SJCRH30 (cell line): ENCODE measurements at regions not wholly inside any gene's neighbourhood (a gene's known extent, or its start where the extent isn't known, plus 50 kb on each side); places are given as distances from the start of the nearest gene placed in this dataset.

Experiments used
- DNase-seq, 2 experiments: peaks; one replicate each; pipeline ENCODE4 v3.0.0-alpha.2; 2015 to 2020
- H3K27ac ChIP-seq: fragments of 250-450 bp; sonication (Bioruptor Pico); 2 replicates; pipeline ENCODE4 v1.5.1; 2020; ENCODE audit warnings: mild to moderate bottlenecking, moderate library complexity
- H3K27me3 ChIP-seq: fragments of 250-450 bp; sonication (Bioruptor Pico); 2 replicates; pipeline ENCODE4 v1.5.1; 2020; ENCODE audit warnings: mild to moderate bottlenecking, moderate library complexity
- H3K36me3 ChIP-seq: fragments of 250-450 bp; sonication (Bioruptor Pico); 2 replicates; pipeline ENCODE4 v1.5.1; 2020; ENCODE audit warnings: mild to moderate bottlenecking, moderate library complexity
- H3K4me1 ChIP-seq: fragments of 250-450 bp; sonication (Bioruptor Pico); 2 replicates; pipeline ENCODE4 v1.5.1; 2020; ENCODE audit warnings: mild to moderate bottlenecking, moderate library complexity
- H3K4me3 ChIP-seq: fragments of 250-450 bp; sonication (Bioruptor Pico); 2 replicates; pipeline ENCODE4 v1.5.1; 2020; ENCODE audit warnings: mild to moderate bottlenecking, moderate library complexity
- H3K9me3 ChIP-seq: fragments of 250-450 bp; sonication (Bioruptor Pico); replicated peaks from 2 replicates; pipeline ENCODE4 v1.5.1; 2020; ENCODE audit warnings: mild to moderate bottlenecking, moderate library complexity

- no peak for DNase-seq
- Histone ChIP-seq H3K4me1 (no peaks in the 10 kb centered on the region), H3K36me3 (no peaks in the 10 kb centered on the region), H3K9me3 (no peaks in the 10 kb centered on the region), H3K4me3 (no peak overlapping the region), H3K27ac (no peak overlapping the region), H3K27me3 (no peaks in the 10 kb centered on the region)
These were observed 559.1 kb upstream of the TRPC7 start for GRCh38 chr5:136924490-136924889.

- Histone ChIP-seq H3K9me3 (no peaks in the 10 kb centered on the region), H3K27ac (no peak overlapping the region), H3K36me3 (no peaks in the 10 kb centered on the region), H3K4me1 (no peaks in the 10 kb centered on the region), H3K4me3 (no peak overlapping the region), H3K27me3 (peaks cover 5% of the 10 kb centered on the region; the same call in 1 of the 2 replicates)
- no peak for DNase-seq
These were observed 545.3 kb upstream of the TRPC7 start for GRCh38 chr5:136910625-136911024.

GRCh38 chr5:136909906-136910305 lies 544.6 kb upstream of the TRPC7 start:
- Histone ChIP-seq H3K27me3 (peaks cover 5% of the 10 kb centered on the region; the same call in 1 of the 2 replicates), H3K9me3 (no peaks in the 10 kb centered on the region), H3K4me3 (no peak overlapping the region), H3K4me1 (no peaks in the 10 kb centered on the region), H3K27ac (no peak overlapping the region), H3K36me3 (no peaks in the 10 kb centered on the region)
- DNase-seq, result no peak

GRCh38 chr5:136907371-136907770 lies 542.0 kb upstream of the TRPC7 start:
- peaks cover 5% of the 10 kb centered on the region; the same call in 1 of the 2 replicates for H3K27me3 ChIP-seq
- no peaks in the 10 kb centered on the region for H3K4me1 ChIP-seq
- no peak for DNase-seq
- no peaks in the 10 kb centered on the region for H3K9me3 ChIP-seq
- H3K27ac ChIP-seq, result no peak overlapping the region
- H3K4me3 ChIP-seq, result no peak overlapping the region
- no peaks in the 10 kb centered on the region for H3K36me3 ChIP-seq

GRCh38 chr5:136906545-136906944 lies 541.2 kb upstream of the TRPC7 start:
- Histone ChIP-seq H3K4me3 (no peak overlapping the region), H3K27me3 (peaks cover 5% of the 10 kb centered on the region; the same call in 1 of the 2 replicates), H3K4me1 (no peaks in the 10 kb centered on the region), H3K27ac (no peak overlapping the region), H3K36me3 (no peaks in the 10 kb centered on the region), H3K9me3 (no peaks in the 10 kb centered on the region)
- DNase-seq, result no peak

GRCh38 chr5:136905571-136905970 lies 540.2 kb upstream of the TRPC7 start:
- DNase-seq, result no peak
- no peak overlapping the region for H3K4me3 ChIP-seq
- no peaks in the 10 kb centered on the region for H3K9me3 ChIP-seq
- H3K36me3 ChIP-seq, result no peaks in the 10 kb centered on the region
- H3K4me1 ChIP-seq, result no peaks in the 10 kb centered on the region
- peaks cover 5% of the 10 kb centered on the region; the same call in 1 of the 2 replicates for H3K27me3 ChIP-seq
- H3K27ac ChIP-seq, result no peak overlapping the region

- H3K4me1 ChIP-seq, result no peaks in the 10 kb centered on the region; the same call in 1 of the 2 replicates
- H3K27ac ChIP-seq, result no peak overlapping the region
- no peak for DNase-seq
- no peaks in the 10 kb centered on the region for H3K36me3 ChIP-seq
- H3K27me3 ChIP-seq, result no peaks in the 10 kb centered on the region
- H3K9me3 ChIP-seq, result no peaks in the 10 kb centered on the region
- H3K4me3 ChIP-seq, result no peak overlapping the region
These were observed 528.7 kb upstream of the TRPC7 start for GRCh38 chr5:136894070-136894469.

- no peak for DNase-seq
- peaks cover under 1% of the 10 kb centered on the region for H3K4me1 ChIP-seq
- no peak overlapping the region for H3K27ac ChIP-seq
- H3K27me3 ChIP-seq, result no peaks in the 10 kb centered on the region
- H3K4me3 ChIP-seq, result no peak overlapping the region
- H3K36me3 ChIP-seq, result no peaks in the 10 kb centered on the region
- no peaks in the 10 kb centered on the region for H3K9me3 ChIP-seq
These were observed 526.7 kb upstream of the TRPC7 start for GRCh38 chr5:136892000-136892399.

- H3K4me1 ChIP-seq, result peaks cover 6% of the 10 kb centered on the region
- DNase-seq, result no peak
- no peak overlapping the region for H3K4me3 ChIP-seq
- no peaks in the 10 kb centered on the region for H3K36me3 ChIP-seq
- H3K9me3 ChIP-seq, result no peaks in the 10 kb centered on the region
- no peaks in the 10 kb centered on the region for H3K27me3 ChIP-seq
- H3K27ac ChIP-seq, result peak overlapping the region; percentile 23; the same call in 1 of the 2 replicates
These were observed 526.0 kb upstream of the TRPC7 start for GRCh38 chr5:136891175-136891972.

- Histone ChIP-seq H3K36me3 (no peaks in the 10 kb centered on the region), H3K4me1 (peaks cover 8% of the 10 kb centered on the region), H3K9me3 (no peaks in the 10 kb centered on the region), H3K4me3 (no peak overlapping the region), H3K27me3 (no peaks in the 10 kb centered on the region), H3K27ac (peak overlapping the region; percentile 23; the same call in 1 of the 2 replicates)
- peak in 1 of 2 experiments; percentile 54 for DNase-seq
These were observed 525.2 kb upstream of the TRPC7 start for GRCh38 chr5:136890431-136891148.

- Histone ChIP-seq H3K36me3 (no peaks in the 10 kb centered on the region), H3K4me3 (no peak overlapping the region), H3K27ac (no peak overlapping the region), H3K9me3 (no peaks in the 10 kb centered on the region), H3K4me1 (peaks cover 8% of the 10 kb centered on the region), H3K27me3 (no peaks in the 10 kb centered on the region)
- peak; percentile 57 to 76 for DNase-seq
These were observed 521.3 kb upstream of the TRPC7 start for GRCh38 chr5:136886608-136887007.

GRCh38 chr5:136864960-136865359 lies 499.6 kb upstream of the TRPC7 start:
- no peaks in the 10 kb centered on the region for H3K36me3 ChIP-seq
- no peak overlapping the region for H3K27ac ChIP-seq
- no peak for DNase-seq
- no peak overlapping the region for H3K4me3 ChIP-seq
- peaks cover 4% of the 10 kb centered on the region; the same call in 1 of the 2 replicates for H3K27me3 ChIP-seq
- H3K4me1 ChIP-seq, result no peaks in the 10 kb centered on the region
- no peaks in the 10 kb centered on the region for H3K9me3 ChIP-seq

- DNase-seq, result no peak
- Histone ChIP-seq H3K4me1 (no peaks in the 10 kb centered on the region), H3K36me3 (no peaks in the 10 kb centered on the region), H3K27me3 (no peaks in the 10 kb centered on the region), H3K27ac (no peak overlapping the region), H3K9me3 (no peaks in the 10 kb centered on the region), H3K4me3 (no peak overlapping the region)
These were observed 491.3 kb upstream of the TRPC7 start for GRCh38 chr5:136856648-136857047.

GRCh38 chr5:136853971-136854370 lies 488.6 kb upstream of the TRPC7 start:
- Histone ChIP-seq H3K4me3 (no peak overlapping the region), H3K36me3 (no peaks in the 10 kb centered on the region), H3K27ac (no peak overlapping the region), H3K9me3 (no peaks in the 10 kb centered on the region), H3K4me1 (no peaks in the 10 kb centered on the region), H3K27me3 (no peaks in the 10 kb centered on the region)
- DNase-seq, result no peak

- no peak overlapping the region for H3K27ac ChIP-seq
- DNase-seq, result no peak
- no peak overlapping the region for H3K4me3 ChIP-seq
- no peaks in the 10 kb centered on the region for H3K4me1 ChIP-seq
- no peaks in the 10 kb centered on the region for H3K27me3 ChIP-seq
- no peaks in the 10 kb centered on the region for H3K9me3 ChIP-seq
- no peaks in the 10 kb centered on the region for H3K36me3 ChIP-seq
These were observed 475.3 kb upstream of the TRPC7 start for GRCh38 chr5:136840601-136841000.
